Skeletal muscle satellite cell (primary cell): ENCODE measurements at regions not wholly inside any gene's neighbourhood (a gene's known extent, or its start where the extent isn't known, plus 50 kb on each side); places are given as distances from the start of the nearest gene placed in this dataset.

Experiments
- H3K27me3 ChIP-seq: 2 replicates; pipeline ENCODE4 v1.7.0; 2013; ENCODE audit warnings: low read length; ENCODE audit not compliant: control insufficient read depth, insufficient read depth
- H3K36me3 ChIP-seq: 2 replicates; pipeline ENCODE4 v1.7.0; 2013; ENCODE audit warnings: mild to moderate bottlenecking, control low read depth, low read length; ENCODE audit not compliant: insufficient read depth
- H3K4me1 ChIP-seq: 2 replicates; pipeline ENCODE4 v1.7.0; 2013; ENCODE audit warnings: low read length; ENCODE audit not compliant: control insufficient read depth, insufficient read depth
- H3K4me2 ChIP-seq: 2 replicates; pipeline ENCODE4 v1.7.0; 2013; ENCODE audit warnings: mild to moderate bottlenecking, low read length
- H3K4me3 ChIP-seq: 2 replicates; pipeline ENCODE4 v1.7.0; 2013; ENCODE audit warnings: low read length
- H3K9ac ChIP-seq: 2 replicates; pipeline ENCODE4 v1.7.0; 2013; ENCODE audit warnings: mild to moderate bottlenecking, low read depth, low read length, moderate library complexity
- H3K9me3 ChIP-seq: replicated peaks from 2 replicates; pipeline ENCODE4 v1.7.0; 2013; ENCODE audit warnings: mild to moderate bottlenecking, control low read depth, low read length

DNA sequence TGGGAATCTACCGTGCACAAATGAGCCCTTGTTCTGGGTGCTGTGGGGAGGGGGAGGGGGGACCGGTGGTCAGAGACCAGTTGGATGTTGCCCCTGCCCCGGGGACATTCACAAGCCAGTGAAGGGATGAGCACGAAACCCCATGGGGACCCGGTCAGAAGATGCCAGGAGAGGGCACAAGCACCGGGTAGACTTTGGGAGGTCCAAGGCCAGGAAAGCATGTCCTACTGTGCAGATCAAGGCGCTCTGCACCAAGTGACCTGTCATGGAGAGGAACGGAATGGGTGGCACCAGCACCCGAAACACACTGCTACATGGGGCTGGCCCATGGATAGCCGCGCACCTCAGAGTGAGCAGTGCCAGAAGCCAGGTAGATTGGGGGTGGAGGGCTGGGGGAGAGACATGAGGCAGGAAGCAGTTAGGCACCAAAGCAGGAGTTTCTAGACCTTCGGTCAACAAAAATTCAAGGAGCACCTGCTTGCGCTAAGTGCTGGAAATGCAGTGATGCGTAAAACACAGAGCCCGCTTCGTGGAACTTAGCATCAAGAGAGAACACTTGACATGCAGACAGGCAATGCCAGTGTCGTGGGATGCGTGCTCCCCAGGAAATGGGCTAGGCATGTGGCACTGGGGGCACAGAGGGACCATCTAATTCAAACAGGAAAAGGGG is 99.1 kb downstream of the CPN2 start:
- peaks cover 73% of the 10 kb centered on the region for H3K27me3 ChIP-seq
- no peaks in the 10 kb centered on the region for H3K4me1 ChIP-seq
- no peak overlapping the region for H3K9ac ChIP-seq
- H3K4me3 ChIP-seq, result no peak overlapping the region
- H3K36me3 ChIP-seq, result no peaks in the 10 kb centered on the region
- no peak overlapping the region for H3K4me2 ChIP-seq
- no peaks in the 10 kb centered on the region for H3K9me3 ChIP-seq

- Histone ChIP-seq H3K4me3 (no peak overlapping the region), H3K4me1 (no peaks in the 10 kb centered on the region), H3K9me3 (peaks cover 4% of the 10 kb centered on the region), H3K27me3 (peaks cover 70% of the 10 kb centered on the region), H3K36me3 (no peaks in the 10 kb centered on the region), H3K4me2 (no peak overlapping the region), H3K9ac (no peak overlapping the region)
Measured at GRCh38 chr3:194253270-194253669, 97.9 kb downstream of the CPN2 start.

GRCh38 chr3:194254040-194254439 is 97.1 kb downstream of the CPN2 start:
- H3K4me1 ChIP-seq, result no peaks in the 10 kb centered on the region
- no peak overlapping the region for H3K4me2 ChIP-seq
- no peak overlapping the region for H3K9ac ChIP-seq
- H3K27me3 ChIP-seq, result peaks cover 62% of the 10 kb centered on the region
- peaks cover 7% of the 10 kb centered on the region for H3K9me3 ChIP-seq
- no peaks in the 10 kb centered on the region for H3K36me3 ChIP-seq
- no peak overlapping the region for H3K4me3 ChIP-seq

DNA sequence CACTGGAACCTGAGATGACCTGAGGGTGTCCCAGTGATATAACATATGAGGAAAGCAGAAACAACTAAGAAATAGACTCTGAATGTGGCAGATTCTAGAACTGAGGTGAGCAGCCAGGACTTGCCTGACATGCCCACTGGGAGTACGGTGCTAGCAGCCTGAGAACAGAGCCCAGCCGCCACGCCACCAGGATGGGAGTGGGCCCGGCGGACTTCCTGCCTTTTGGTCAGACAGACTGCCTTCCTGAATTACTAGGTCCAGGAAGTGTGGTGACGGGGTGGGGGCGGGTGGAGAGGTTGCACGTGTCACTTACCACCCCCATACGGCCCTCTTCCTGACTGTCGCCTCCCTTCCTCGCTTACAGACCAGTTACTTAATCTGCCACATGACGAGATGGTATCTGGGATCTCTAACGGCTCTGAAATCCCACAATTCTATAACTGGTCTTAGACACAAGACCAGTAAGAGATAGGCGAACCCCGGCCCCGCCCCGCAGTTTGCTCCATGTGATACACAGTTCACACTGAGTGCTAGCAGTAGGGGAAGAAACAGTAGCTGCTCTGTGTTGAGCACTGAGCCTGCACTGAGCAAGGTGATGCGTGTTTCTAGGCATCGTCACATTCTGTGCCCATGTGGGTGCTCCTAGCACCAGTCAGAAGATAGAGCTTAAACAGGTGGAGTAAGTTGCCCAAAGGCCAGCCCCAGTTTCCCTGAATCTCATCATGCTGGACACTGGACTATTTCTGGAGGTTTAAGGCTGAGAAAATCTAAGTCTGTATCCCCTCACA is 95.7 kb downstream of the CPN2 start:
- Histone ChIP-seq H3K4me1 (no peaks in the 10 kb centered on the region), H3K4me3 (no peak overlapping the region)

DNA sequence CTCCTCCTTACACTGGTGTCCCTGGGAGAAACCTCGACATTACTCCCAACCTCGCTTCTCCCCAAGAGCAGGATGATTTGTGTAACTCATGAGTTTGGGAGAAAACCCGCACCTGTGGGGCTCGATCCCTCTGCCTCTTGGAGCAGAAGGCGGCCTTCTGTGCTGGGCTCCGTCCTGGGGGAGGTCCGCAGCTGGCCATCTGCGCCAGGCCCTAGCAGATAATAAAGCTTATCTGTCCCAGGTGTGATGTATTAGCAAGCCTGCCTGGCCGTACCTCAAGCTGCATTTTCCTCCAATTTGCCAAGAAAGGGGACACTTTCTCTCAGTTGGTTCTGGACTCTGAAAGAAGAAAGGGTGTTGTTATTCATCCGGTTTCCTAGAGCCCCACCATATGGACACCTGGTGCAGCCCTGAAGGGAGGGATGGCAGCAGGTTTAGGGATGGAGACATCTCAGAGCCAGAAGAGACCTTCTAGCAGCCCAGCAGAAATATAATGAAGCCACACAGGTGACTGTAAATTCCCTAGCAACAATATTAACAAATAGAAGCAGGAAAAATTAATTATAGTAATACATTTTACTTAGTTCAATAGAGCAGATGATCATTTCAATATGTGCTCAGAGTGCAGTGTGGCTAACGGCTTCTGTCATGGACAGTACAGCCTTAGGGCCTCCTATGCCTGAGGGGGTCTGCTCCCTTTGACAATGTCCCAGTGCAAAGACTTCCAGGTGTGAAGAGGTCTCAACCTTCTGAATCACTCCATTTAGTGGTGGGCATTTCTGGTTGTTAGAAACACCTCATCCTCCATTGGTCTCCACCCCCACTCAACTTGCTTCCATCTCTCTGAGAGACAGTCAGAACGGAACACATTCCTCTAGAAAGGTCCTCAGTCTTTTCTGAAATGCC is 94.8 kb downstream of the CPN2 start:
- H3K27me3 ChIP-seq, result peaks cover 46% of the 10 kb centered on the region
- H3K9ac ChIP-seq, result no peak overlapping the region
- H3K9me3 ChIP-seq, result peaks cover 7% of the 10 kb centered on the region
- H3K4me3 ChIP-seq, result no peak overlapping the region
- H3K4me1 ChIP-seq, result no peaks in the 10 kb centered on the region
- no peaks in the 10 kb centered on the region for H3K36me3 ChIP-seq
- H3K4me2 ChIP-seq, result no peak overlapping the region

More for the DNA sequence above, 95.7 kb downstream of the CPN2 start:
- Histone ChIP-seq H3K9ac (no peak overlapping the region), H3K4me2 (no peak overlapping the region), H3K27me3 (peaks cover 48% of the 10 kb centered on the region), H3K36me3 (no peaks in the 10 kb centered on the region), H3K9me3 (peaks cover 7% of the 10 kb centered on the region)

DNA sequence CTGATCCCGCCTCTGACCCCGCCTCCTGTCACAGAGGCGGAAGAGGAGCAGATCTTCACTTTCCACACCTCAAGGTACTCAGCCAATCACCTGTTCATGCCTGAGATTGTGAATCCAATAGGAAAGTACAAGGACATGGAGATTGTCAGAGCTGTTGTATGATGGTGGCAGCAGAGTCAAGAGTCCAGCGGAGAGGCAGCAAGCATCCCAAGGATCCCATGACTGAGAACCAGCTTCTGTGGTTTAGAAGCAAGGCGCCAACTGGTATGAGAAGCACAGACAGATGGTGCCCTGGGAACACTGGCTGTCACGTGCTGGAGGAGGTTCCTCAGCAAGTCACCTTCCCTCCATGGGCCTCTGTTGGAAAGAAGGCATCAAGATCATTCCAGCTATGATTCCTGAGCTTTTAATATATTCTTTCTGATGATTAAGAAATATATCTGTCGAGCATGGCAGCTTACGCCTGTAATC is 93.9 kb downstream of the CPN2 start:
- Histone ChIP-seq H3K9me3 (peaks cover 7% of the 10 kb centered on the region), H3K36me3 (no peaks in the 10 kb centered on the region), H3K9ac (no peak overlapping the region), H3K4me3 (no peak overlapping the region), H3K4me1 (no peaks in the 10 kb centered on the region), H3K4me2 (no peak overlapping the region), H3K27me3 (peaks cover 49% of the 10 kb centered on the region)

DNA sequence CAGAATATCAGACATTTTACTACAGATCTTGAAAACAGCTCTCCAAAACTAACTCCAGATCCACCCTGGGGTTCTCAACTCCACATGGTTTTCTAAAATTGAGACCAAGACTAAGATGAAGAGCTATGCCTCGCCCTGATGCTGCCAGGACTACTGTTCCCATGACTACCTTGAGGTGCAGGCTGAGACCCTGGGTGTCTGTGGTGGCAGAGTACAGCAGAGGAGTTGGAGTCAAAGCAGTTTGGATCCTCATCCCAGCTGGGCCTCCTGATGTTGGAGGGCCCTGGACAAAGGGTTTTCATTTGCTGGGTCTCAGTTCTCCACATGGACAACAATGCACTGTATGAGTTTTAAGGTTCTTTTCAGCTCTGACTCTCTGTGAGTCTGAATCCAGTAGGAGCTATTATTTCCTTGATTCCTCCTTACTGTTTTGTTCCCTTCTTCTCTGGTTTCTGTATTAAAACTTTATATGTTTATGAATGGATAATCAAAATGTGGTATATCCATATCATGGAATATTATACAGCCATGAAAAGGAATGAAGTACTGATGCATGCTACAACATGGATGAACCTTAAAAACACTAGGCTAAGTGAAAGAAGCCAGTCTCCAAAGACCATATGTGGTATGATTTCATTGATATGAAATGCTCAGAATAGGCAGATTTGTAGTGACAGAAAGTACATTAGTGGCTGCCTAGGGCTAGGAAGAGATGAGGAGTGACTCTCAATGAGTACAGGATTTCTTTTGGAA is 93.0 kb downstream of the CPN2 start:
- Histone ChIP-seq H3K4me3 (no peak overlapping the region), H3K9ac (no peak overlapping the region), H3K27me3 (peaks cover 44% of the 10 kb centered on the region), H3K9me3 (peaks cover 7% of the 10 kb centered on the region), H3K36me3 (no peaks in the 10 kb centered on the region), H3K4me1 (no peaks in the 10 kb centered on the region), H3K4me2 (no peak overlapping the region)

DNA sequence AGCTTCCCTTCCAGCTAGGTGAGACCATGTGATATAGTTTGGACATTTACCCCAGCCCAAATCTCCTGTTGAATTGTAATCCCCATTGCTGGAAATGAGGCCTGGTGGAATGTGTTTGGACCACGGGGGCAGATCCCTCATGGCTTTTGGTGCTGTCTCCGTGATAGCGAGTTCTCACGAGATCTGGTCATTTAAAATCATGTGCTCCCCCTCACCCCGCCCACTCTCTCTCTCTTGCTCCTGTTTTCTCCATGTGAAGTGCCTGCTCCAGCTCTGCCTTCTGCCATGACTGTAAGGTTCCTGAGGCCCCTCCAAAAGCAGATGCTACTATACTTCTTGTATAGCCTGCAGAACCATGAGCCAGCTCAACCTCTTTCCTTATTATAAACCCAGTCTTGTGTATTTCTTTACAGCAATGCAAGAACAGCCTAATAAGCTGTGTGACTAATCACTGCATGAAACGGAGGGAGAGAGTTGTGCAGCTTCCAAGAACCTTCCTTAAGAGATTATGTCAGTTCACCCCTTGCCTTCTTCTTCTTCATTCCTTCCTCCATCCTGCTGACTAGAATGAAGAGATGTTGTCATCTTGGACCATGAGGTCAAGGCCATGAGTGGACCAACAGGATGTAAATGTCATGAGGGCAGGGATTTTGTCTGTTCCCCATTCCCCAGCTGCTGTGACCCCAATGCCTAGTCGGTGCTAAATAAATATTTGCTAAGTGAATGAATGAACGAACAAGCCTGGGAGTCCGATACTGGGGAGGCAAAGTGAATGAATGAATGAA is 91.0 kb downstream of the CPN2 start:
- H3K9me3 ChIP-seq, result peaks cover 7% of the 10 kb centered on the region
- H3K4me3 ChIP-seq, result no peak overlapping the region
- H3K27me3 ChIP-seq, result peaks cover 35% of the 10 kb centered on the region
- H3K4me1 ChIP-seq, result peaks cover 2% of the 10 kb centered on the region
- H3K4me2 ChIP-seq, result no peak overlapping the region
- H3K36me3 ChIP-seq, result no peaks in the 10 kb centered on the region
- H3K9ac ChIP-seq, result no peak overlapping the region

GRCh38 chr3:194261581-194262063 is 89.5 kb downstream of the CPN2 start:
- Histone ChIP-seq H3K4me3 (no peak overlapping the region), H3K9ac (no peak overlapping the region), H3K36me3 (no peaks in the 10 kb centered on the region), H3K9me3 (peaks cover 7% of the 10 kb centered on the region), H3K4me1 (peaks cover 10% of the 10 kb centered on the region), H3K4me2 (no peak overlapping the region), H3K27me3 (peaks cover 32% of the 10 kb centered on the region)

GRCh38 chr3:194262176-194262924 is 88.8 kb downstream of the CPN2 start:
- H3K9ac ChIP-seq, result no peak overlapping the region
- no peak overlapping the region for H3K4me3 ChIP-seq
- H3K27me3 ChIP-seq, result peaks cover 33% of the 10 kb centered on the region
- H3K36me3 ChIP-seq, result no peaks in the 10 kb centered on the region
- peaks cover 10% of the 10 kb centered on the region for H3K4me1 ChIP-seq
- no peak overlapping the region for H3K4me2 ChIP-seq
- peaks cover 7% of the 10 kb centered on the region for H3K9me3 ChIP-seq
